Calu3 (cell line): ENCODE measurements at regions not wholly inside any gene's neighbourhood (a gene's known extent, or its start where the extent isn't known, plus 50 kb on each side); places are given as distances from the start of the nearest gene placed in this dataset.

Source experiments
- BruUV-seq: library from RNA; stranded (reverse); fragments of 400-500 nt; replicated peaks from 2 replicates; lab custom pipeline; 2021; lab: Mats Ljungman, UMichigan
- CTCF ChIA-PET: fragments of 300-600 bp; sonication (Branson Sonifier 250); formaldehyde crosslinking; loops from one replicate; lab custom pipeline; 2022; ENCODE audit warnings: antibody characterized with exemption; lab: Charles Lee
- DNase-seq: peaks from one replicate; pipeline ENCODE4 v3.0.0; 2022
- H3K27ac Mint-ChIP-seq: one replicate; pipeline ENCODE4 v1.8.0; 2022; ENCODE audit warnings: mixed read lengths; ENCODE audit not compliant: unreplicated experiment
- H3K27me3 Mint-ChIP-seq: one replicate; pipeline ENCODE4 v1.8.0; 2022; ENCODE audit warnings: mixed read lengths; ENCODE audit not compliant: unreplicated experiment
- H3K36me3 Mint-ChIP-seq: one replicate; pipeline ENCODE4 v1.8.0; 2022; ENCODE audit warnings: mild to moderate bottlenecking, moderate library complexity, mixed read lengths; ENCODE audit not compliant: insufficient read depth, unreplicated experiment
- H3K4me1 Mint-ChIP-seq: one replicate; pipeline ENCODE4 v1.8.0; 2022; ENCODE audit warnings: mild to moderate bottlenecking, low read depth, mixed read lengths; ENCODE audit not compliant: unreplicated experiment
- H3K4me3 Mint-ChIP-seq: one replicate; pipeline ENCODE4 v1.8.0; 2022; ENCODE audit warnings: mild to moderate bottlenecking, low read depth, moderate library complexity, mixed read lengths; ENCODE audit not compliant: unreplicated experiment
- H3K9me3 Mint-ChIP-seq: one replicate; pipeline ENCODE4 v1.8.0; 2022; ENCODE audit warnings: low read depth, mixed read lengths; ENCODE audit not compliant: unreplicated experiment
- CTCF ChIP-seq: fragments of 200-600 bp; IDR thresholded peaks from one replicate; pipeline ENCODE4 v1.8.0; 2022; ENCODE audit warnings: antibody characterized with exemption; ENCODE audit not compliant: unreplicated experiment
- intact Hi-C: fragments of 100-400 bp; cut with micrococcal nuclease; formaldehyde crosslinking; loops from one replicate; pipeline ENCODE4 v1.10.0; 2022; ENCODE audit not compliant: unreplicated experiment

- BruUV-seq, result no TSS peak
- CTCF ChIA-PET, result no interaction called here
These were observed 149.3 kb downstream of the TTC32 start for GRCh38 chr2:19752500-19752899.

GRCh38 chr2:19751631-19752030, 150.2 kb downstream of the TTC32 start:
- no TSS peak for BruUV-seq
- Mint-ChIP-seq H3K36me3 (no peaks in the 10 kb centered on the region), H3K4me3 (no peak overlapping the region), H3K4me1 (peaks cover 8% of the 10 kb centered on the region), H3K9me3 (no peaks in the 10 kb centered on the region), H3K27me3 (peaks cover 40% of the 10 kb centered on the region), H3K27ac (no peak overlapping the region)
- no peak for TF ChIP-seq CTCF
- intact Hi-C loops, result no loop called here
- CTCF ChIA-PET, result no interaction called here
- DNase-seq, result no peak

More at GRCh38 chr2:19752500-19752899, 149.3 kb downstream of the TTC32 start:
- H3K36me3 Mint-ChIP-seq, result no peaks in the 10 kb centered on the region
- intact Hi-C loops, result no loop called here
- H3K4me3 Mint-ChIP-seq, result no peak overlapping the region
- H3K9me3 Mint-ChIP-seq, result no peaks in the 10 kb centered on the region
- no peak for TF ChIP-seq CTCF
- H3K27ac Mint-ChIP-seq, result no peak overlapping the region
- no peak for DNase-seq
- H3K27me3 Mint-ChIP-seq, result peaks cover 40% of the 10 kb centered on the region
- peaks cover 8% of the 10 kb centered on the region for H3K4me1 Mint-ChIP-seq

- no peaks in the 10 kb centered on the region for H3K9me3 Mint-ChIP-seq
- H3K36me3 Mint-ChIP-seq, result no peaks in the 10 kb centered on the region
- H3K4me1 Mint-ChIP-seq, result peaks cover 6% of the 10 kb centered on the region
- no peak overlapping the region for H3K27ac Mint-ChIP-seq
- H3K4me3 Mint-ChIP-seq, result no peak overlapping the region
- no TSS peak for BruUV-seq
- TF ChIP-seq CTCF, result no peak
- CTCF ChIA-PET, result no interaction called here
- intact Hi-C loops, result no loop called here
- H3K27me3 Mint-ChIP-seq, result peaks cover 38% of the 10 kb centered on the region
- no peak for DNase-seq
These were observed 151.6 kb downstream of the TTC32 start for GRCh38 chr2:19750136-19750535.

GRCh38 chr2:19749507-19749836, 152.3 kb downstream of the TTC32 start:
- no peak overlapping the region for H3K27ac Mint-ChIP-seq

More at GRCh38 chr2:19749507-19749836, 152.3 kb downstream of the TTC32 start:
- TF ChIP-seq CTCF, result no peak
- intact Hi-C loops, result loop anchor here (5.0 kb wide), 1 partner anchor 382 kb away; no protein-coding TSS in a partner anchor
- CTCF ChIA-PET, result no interaction called here
- Mint-ChIP-seq H3K27me3 (peaks cover 31% of the 10 kb centered on the region), H3K9me3 (no peaks in the 10 kb centered on the region), H3K4me1 (no peaks in the 10 kb centered on the region), H3K36me3 (no peaks in the 10 kb centered on the region), H3K4me3 (no peak overlapping the region)
- BruUV-seq, result no TSS peak
- DNase-seq, result no peak
